ENCODE measurements at regions not wholly inside any gene's neighbourhood (a gene's known extent, or its start where the extent isn't known, plus 50 kb on each side); places are given as distances from the start of the nearest gene placed in this dataset.
"Not testable (repeated sequence)": the region's sequence is repeated elsewhere in the genome, so short reads cannot be mapped to it uniquely, and the experiment has no call there.

GRCh38 chr12:30578426-30578825 is 117.2 kb downstream of the IPO8 start:
- no peak for FAIRE-seq

- FAIRE-seq, result no peak
These were observed 122.5 kb downstream of the IPO8 start for GRCh38 chr12:30573145-30573544.

GRCh38 chr12:30570211-30570890 is 125.3 kb downstream of the IPO8 start:
- FAIRE-seq, result no peak

- FAIRE-seq, result no peak
These were observed 126.2 kb downstream of the IPO8 start for GRCh38 chr12:30569426-30569825.

GRCh38 chr12:30568453-30568852 is 127.2 kb downstream of the IPO8 start:
- no peak for FAIRE-seq

GRCh38 chr12:30567082-30567481 is 128.6 kb downstream of the IPO8 start:
- FAIRE-seq, result no peak

GRCh38 chr12:30564394-30564793 is 131.3 kb downstream of the IPO8 start:
- no peak for FAIRE-seq

GRCh38 chr12:30548203-30548602 is 147.5 kb downstream of the IPO8 start:
- FAIRE-seq, result no peak

GRCh38 chr12:30546121-30546520 is 149.5 kb downstream of the IPO8 start:
- FAIRE-seq, result no peak

GRCh38 chr12:30544704-30545103 is 151.0 kb downstream of the IPO8 start:
- not testable (repeated sequence) for FAIRE-seq

- no peak for FAIRE-seq
These were observed 158.4 kb downstream of the IPO8 start for GRCh38 chr12:30537228-30537627.

GRCh38 chr12:30533558-30534265 is 162.0 kb downstream of the IPO8 start:
- no peak for FAIRE-seq

- FAIRE-seq, result no peak
These were observed 163.7 kb downstream of the IPO8 start for GRCh38 chr12:30531731-30532678.

GRCh38 chr12:30529489-30530269 is 166.0 kb downstream of the IPO8 start:
- no peak for FAIRE-seq

- FAIRE-seq, result no peak
These were observed 170.5 kb downstream of the IPO8 start for GRCh38 chr12:30525171-30525570.

GRCh38 chr12:30520285-30520684 is 175.4 kb downstream of the IPO8 start:
- FAIRE-seq, result not testable (repeated sequence)

- FAIRE-seq, result no peak
These were observed 176.1 kb downstream of the IPO8 start for GRCh38 chr12:30519535-30519934.

GRCh38 chr12:30517320-30517719 is 178.3 kb downstream of the IPO8 start:
- no peak for FAIRE-seq

- FAIRE-seq, result no peak
These were observed 180.3 kb downstream of the IPO8 start for GRCh38 chr12:30515351-30515750.

GRCh38 chr12:30514666-30515065 is 181.0 kb downstream of the IPO8 start:
- FAIRE-seq, result no peak

- no peak for FAIRE-seq
These were observed 187.3 kb downstream of the IPO8 start for GRCh38 chr12:30508205-30508967.

GRCh38 chr12:30507576-30507975 is 188.1 kb downstream of the IPO8 start:
- FAIRE-seq, result no peak
